Lower lobe of right lung (tissue), 2 donors: ENCODE measurements at regions not wholly inside any gene's neighbourhood (a gene's known extent, or its start where the extent isn't known, plus 50 kb on each side); places are given as distances from the start of the nearest gene placed in this dataset.

Experiments used
- ATAC-seq, 2 donors: fragments of 200-7000 bp; cut with Tn5 transposase; one replicate each; pipeline ENCODE4 v1.9.1; 2020 to 2022; ENCODE audit warnings: mild to moderate bottlenecking in 2 of 2, moderate library complexity in 2 of 2
- DNase-seq: peaks from one replicate; pipeline ENCODE4 v3.0.0-alpha.2; 2020
- H3K27ac ChIP-seq: fragments of 200-600 bp; one replicate; pipeline ENCODE4 v1.8.0; 2022
- H3K27me3 ChIP-seq: fragments of 200-600 bp; one replicate; pipeline ENCODE4 v1.8.0; 2022; ENCODE audit warnings: low read depth
- H3K36me3 ChIP-seq: fragments of 200-600 bp; one replicate; pipeline ENCODE4 v1.8.0; 2022; ENCODE audit warnings: mild to moderate bottlenecking
- H3K4me1 ChIP-seq: fragments of 200-600 bp; one replicate; pipeline ENCODE4 v1.8.0; 2022
- H3K4me3 ChIP-seq: fragments of 200-600 bp; one replicate; pipeline ENCODE4 v1.8.0; 2022; ENCODE audit warnings: mild to moderate bottlenecking
- H3K9me3 ChIP-seq: fragments of 200-600 bp; one replicate; pipeline ENCODE4 v1.8.0; 2022
- CTCF ChIP-seq: fragments of 200-600 bp; IDR thresholded peaks from one replicate; pipeline ENCODE4 v1.8.0; 2022; ENCODE audit warnings: antibody characterized with exemption, mild to moderate bottlenecking
- intact Hi-C: fragments of 100-400 bp; cut with DNase I; formaldehyde crosslinking; loops from one replicate; pipeline ENCODE4 v1.11.0; 2022
- donor health status: DM: no; HTN: yes; CAD: no; lungs with severe emphysema.

DNA sequence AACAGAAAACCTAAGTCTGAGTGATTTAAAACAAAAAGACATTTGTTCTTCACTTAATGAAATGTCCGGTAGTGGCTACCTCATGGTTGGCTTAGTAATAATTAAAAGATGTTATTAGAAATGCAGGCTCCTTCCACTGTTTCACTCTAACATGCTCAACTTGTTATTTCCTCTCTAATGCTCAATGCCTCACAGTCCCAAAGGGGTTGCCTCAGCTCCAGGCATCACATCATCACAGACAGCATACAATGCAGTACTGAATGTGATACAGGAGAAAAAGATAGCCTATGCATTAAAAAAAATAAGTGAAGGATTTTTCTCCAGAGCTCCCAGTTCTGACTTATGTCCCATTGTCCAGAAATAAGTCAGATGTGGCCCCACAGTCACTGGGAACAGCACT is 1077.0 kb upstream of the TMEM132C start:
- no peak for DNase-seq
- Histone ChIP-seq H3K27me3 (no peaks in the 10 kb centered on the region), H3K27ac (no peak overlapping the region), H3K9me3 (no peaks in the 10 kb centered on the region), H3K4me3 (no peak overlapping the region), H3K4me1 (no peaks in the 10 kb centered on the region), H3K36me3 (no peaks in the 10 kb centered on the region)
- no peak for TF ChIP-seq CTCF
- no peak for ATAC-seq
- intact Hi-C loops = no loop called here

- H3K36me3 ChIP-seq = no peaks in the 10 kb centered on the region
- H3K27ac ChIP-seq = no peak overlapping the region
- no peak overlapping the region for H3K4me3 ChIP-seq
- no peak for TF ChIP-seq CTCF
- no peak for DNase-seq
- intact Hi-C loops = no loop called here
- H3K9me3 ChIP-seq = no peaks in the 10 kb centered on the region
- H3K27me3 ChIP-seq = no peaks in the 10 kb centered on the region
- no peaks in the 10 kb centered on the region for H3K4me1 ChIP-seq
- no peak for ATAC-seq
These were observed 1075.8 kb upstream of the TMEM132C start for GRCh38 chr12:127191129-127191528.

GRCh38 chr12:127192391-127192790 is 1074.6 kb upstream of the TMEM132C start:
- Histone ChIP-seq H3K27me3 (no peaks in the 10 kb centered on the region), H3K9me3 (no peaks in the 10 kb centered on the region), H3K4me3 (no peak overlapping the region), H3K4me1 (no peaks in the 10 kb centered on the region), H3K27ac (no peak overlapping the region), H3K36me3 (no peaks in the 10 kb centered on the region)
- DNase-seq = no peak
- ATAC-seq = no peak
- no peak for TF ChIP-seq CTCF
- intact Hi-C loops = no loop called here

GRCh38 chr12:127193341-127193740 is 1073.6 kb upstream of the TMEM132C start:
- intact Hi-C loops = no loop called here
- ATAC-seq (no peak), DNase-seq (no peak)
- no peak overlapping the region for H3K27ac ChIP-seq
- H3K27me3 ChIP-seq = no peaks in the 10 kb centered on the region
- no peak overlapping the region for H3K4me3 ChIP-seq
- H3K9me3 ChIP-seq = no peaks in the 10 kb centered on the region
- no peaks in the 10 kb centered on the region for H3K36me3 ChIP-seq
- TF ChIP-seq CTCF = no peak
- H3K4me1 ChIP-seq = no peaks in the 10 kb centered on the region

DNA sequence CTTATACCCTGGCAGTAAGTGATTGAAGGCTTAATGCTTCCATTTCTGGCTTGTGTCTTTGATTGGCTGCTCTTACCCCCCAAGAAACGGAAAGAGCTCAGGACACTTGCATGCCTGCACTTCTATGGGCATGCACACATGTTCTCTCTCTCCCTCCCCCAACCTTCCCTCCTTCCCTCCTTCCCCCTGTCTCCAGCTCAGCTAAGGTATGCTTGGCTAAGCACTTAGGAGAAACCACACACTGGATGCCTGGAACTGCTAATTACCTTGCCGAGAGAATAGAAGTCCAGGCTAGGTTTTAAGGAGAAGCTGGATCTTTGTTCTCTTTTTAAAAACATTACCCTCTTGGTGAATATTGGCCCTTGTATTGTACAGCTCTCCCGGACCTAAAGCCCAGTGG is 1072.8 kb upstream of the TMEM132C start:
- H3K4me3 ChIP-seq = no peak overlapping the region
- DNase-seq (no peak), ATAC-seq (no peak)
- no peak overlapping the region for H3K27ac ChIP-seq
- no peaks in the 10 kb centered on the region for H3K9me3 ChIP-seq
- intact Hi-C loops = no loop called here
- no peak for TF ChIP-seq CTCF
- H3K4me1 ChIP-seq = no peaks in the 10 kb centered on the region
- H3K36me3 ChIP-seq = no peaks in the 10 kb centered on the region
- H3K27me3 ChIP-seq = no peaks in the 10 kb centered on the region
